ENCODE measurements at regions not wholly inside any gene's neighbourhood (a gene's known extent, or its start where the extent isn't known, plus 50 kb on each side); places are given as distances from the start of the nearest gene placed in this dataset.
"Not testable (repeated sequence)": the region's sequence is repeated elsewhere in the genome, so short reads cannot be mapped to it uniquely, and the experiment has no call there.

- TF ChIP-seq TEAD1 (CRISPR knock-in tag; IDR thresholded peaks at IDR 0.05) (peak in 1 of 2 experiments; percentile 56; a peak in 1 of 4 replicates), MLLT1 (IDR thresholded peaks at IDR 0.05) (no peak), ZNF175 (CRISPR knock-in tag; IDR thresholded peaks at IDR 0.05; ENCODE audit: low read depth) (0 out of 2 replicates have a peak, but pooled peaks have one; percentile 44), SETDB1 (IDR thresholded peaks at IDR 0.05; ENCODE audit: low read length) (no peak), ZNF354B (CRISPR knock-in tag; IDR thresholded peaks at IDR 0.05) (no peak)
Observed at GRCh38 chr5:159811712-159812111, 104.6 kb upstream of the ADRA1B start (continued).

- H3K4me3 ChIP-seq; POLR2A ChIA-PET; H3K9me3 ChIP-seq (replicated peaks; ENCODE audit: control insufficient read depth, insufficient read depth, low read depth, low read length); DNase-seq (ENCODE audit: extremely low read depth in 1 of 4, low spot score in 3 of 4); H3K4me2 ChIP-seq (ENCODE audit: insufficient read depth, low read length); H3K4me1 ChIP-seq (replicated peaks in 1 of 2; ENCODE audit: control insufficient read depth in 2 of 2, insufficient read depth in 2 of 2, low read length in 2 of 2); intact Hi-C loops (cut with micrococcal nuclease); ATAC-seq; H4K20me1 ChIP-seq (replicated peaks; ENCODE audit: control insufficient read depth, insufficient read depth, low read length); in situ Hi-C loops (cut with MboI); H3K27ac ChIP-seq (ENCODE audit: extremely low read depth, low read depth, low read length); H3K9ac ChIP-seq (ENCODE audit: insufficient read depth in 1 of 2, low read depth in 2 of 2, low read length in 2 of 2); H3K36me3 ChIP-seq (ENCODE audit: control insufficient read depth, insufficient read depth, low read length); H3K9me1 ChIP-seq (ENCODE audit: control insufficient read depth, insufficient read depth, low read length); H3K27me3 ChIP-seq (ENCODE audit: control insufficient read depth in 2 of 2, insufficient read depth in 2 of 2, low read length in 2 of 2); BruUV-seq (replicated peaks); FAIRE-seq; H3K79me2 ChIP-seq (ENCODE audit: control insufficient read depth, insufficient read depth, low read length); H2AFZ ChIP-seq (ENCODE audit: low read depth, low read length): not testable (repeated sequence)
- CTCF ChIA-PET (ENCODE audit: low intra/inter-chr PET ratio), result interaction anchor here (0.7 kb wide), 1 partner anchor 8 kb away, joined by 4 read pairs; no protein-coding TSS in a partner anchor
- TF ChIP-seq ZNF146 (CRISPR knock-in tag; IDR thresholded peaks at IDR 0.05; ENCODE audit: unreplicated experiment), result peak; percentile 50
- 0% methylated on average over 3 of the region's 3 CpGs for WGBS (ENCODE audit: insufficient coverage, low coverage, missing lambda C conversion rate)
Observed at GRCh38 chr5:159812759-159813158, 103.5 kb upstream of the ADRA1B start.
